Upper lobe of left lung (tissue), 4 donors: ENCODE measurements at regions not wholly inside any gene's neighbourhood (a gene's known extent, or its start where the extent isn't known, plus 50 kb on each side); places are given as distances from the start of the nearest gene placed in this dataset.

Experiments
- CTCF ChIP-seq, 6 experiments: fragments of 450-650 bp in 4 of 6; fragments of 200-600 bp in 2 of 6; sonication (generic) in 2 of 6; IDR thresholded peaks; one replicate each; pipeline ENCODE4 v1.5.1; 2016 to 2019; ENCODE audit warnings: antibody characterized with exemption in 6 of 6
- POLR2AphosphoS5 ChIP-seq, 2 donors: sonication (generic); formaldehyde crosslinking; IDR thresholded peaks; one replicate each; pipeline ENCODE4 v1.5.1; 2017; ENCODE audit warnings: antibody characterized with exemption in 2 of 2

- TF ChIP-seq CTCF (IDR thresholded peaks at IDR 0.05) = no peak
- no peak for TF ChIP-seq POLR2AphosphoS5 (IDR thresholded peaks at IDR 0.05)
Measured at GRCh38 chr1:90204780-90205179, 209.9 kb downstream of the ZNF326 start.
